H1 (cell line): ENCODE measurements at regions not wholly inside any gene's neighbourhood (a gene's known extent, or its start where the extent isn't known, plus 50 kb on each side); places are given as distances from the start of the nearest gene placed in this dataset.

Experiments
- CTCF ChIA-PET: fragments of 300-600 bp; sonication (Branson Sonifier 250); formaldehyde crosslinking; loops from one replicate; lab custom pipeline; 2021; ENCODE audit not compliant: partially characterized antibody; lab: Charles Lee
- POLR2A ChIA-PET: fragments of 300-600 bp; sonication (Branson Sonifier 250); formaldehyde crosslinking; loops from one replicate; lab custom pipeline; 2021; ENCODE audit warnings: inconsistent platforms; ENCODE audit not compliant: partially characterized antibody; lab: Charles Lee
- DNase-seq, 2 experiments: peaks; one replicate each; pipeline versions ENCODE4 v3.0.0 to v3.0.0-alpha.2; 2010 to 2022; ENCODE audit warnings: low spot score in 2 of 2, low read depth in 1 of 2, mixed read lengths in 1 of 2
- FAIRE-seq: peaks from 2 replicates; lab custom pipeline; 2011; peaks lifted over from hg19 to GRCh38; lab: Jason Lieb, UNC
- H2AFZ ChIP-seq: 2 replicates; pipeline ENCODE4 v1.8.1; 2012; ENCODE audit warnings: low read length, inconsistent platforms
- H2AK5ac ChIP-seq: 2 replicates; pipeline ENCODE4 v1.6.1; 2013; ENCODE audit warnings: low read depth, low read length
- H2BK120ac ChIP-seq: replicated peaks from 2 replicates; pipeline ENCODE3; 2013; ENCODE audit warnings: low read depth, low read length, inconsistent platforms
- H2BK12ac ChIP-seq: 2 replicates; pipeline ENCODE4 v1.6.1; 2013; ENCODE audit warnings: low read depth, low read length
- H2BK15ac ChIP-seq: 2 replicates; pipeline ENCODE4 v1.6.1; 2013; ENCODE audit warnings: low read length
- H2BK20ac ChIP-seq: 2 replicates; pipeline ENCODE4 v1.6.1; 2013; ENCODE audit warnings: low read length
- H2BK5ac ChIP-seq: 2 replicates; pipeline ENCODE4 v1.6.1; 2013; ENCODE audit warnings: low read depth, low read length
- H3K14ac ChIP-seq: 2 replicates; pipeline ENCODE4 v1.6.1; 2013; ENCODE audit warnings: inconsistent platforms; ENCODE audit not compliant: insufficient read length
- H3K18ac ChIP-seq: 2 replicates; pipeline ENCODE4 v1.6.1; 2013; ENCODE audit warnings: low read length; ENCODE audit errors: extremely low read depth
- H3K23ac ChIP-seq: 2 replicates; pipeline ENCODE4 v1.6.1; 2013; ENCODE audit warnings: inconsistent platforms; ENCODE audit not compliant: insufficient read length
- H3K23me2 ChIP-seq: 2 replicates; pipeline ENCODE4 v1.6.1; 2013; ENCODE audit warnings: low read depth, low read length
- H3K27ac ChIP-seq: 2 replicates; pipeline ENCODE4 v1.6.1; 2011; ENCODE audit warnings: low read depth, low read length, inconsistent platforms
- H3K27me3 ChIP-seq, 4 experiments: replicated peaks in 1 of 4; 1 replicate in 1 of 4; 2 replicates in 3 of 4; pipeline versions ENCODE4 v1.6.1 to v1.8.1; 2011 to 2013; ENCODE audit warnings: low read length in 3 of 4, mild to moderate bottlenecking in 3 of 4, inconsistent platforms in 2 of 4, mixed read lengths in 2 of 4, moderate library complexity in 1 of 4; ENCODE audit not compliant: control insufficient read depth in 3 of 4, insufficient read depth in 3 of 4; ENCODE audit errors: extremely low read depth in 1 of 4
- H3K36me3 ChIP-seq, 4 experiments: 2 replicates each; pipeline versions ENCODE4 v1.6.1 to v1.8.1; 2011 to 2013; ENCODE audit warnings: mild to moderate bottlenecking in 4 of 4, low read length in 3 of 4, moderate library complexity in 2 of 4, control low read depth in 1 of 4, inconsistent platforms in 1 of 4; ENCODE audit not compliant: insufficient read depth in 4 of 4, control insufficient read depth in 2 of 4
- H3K4ac ChIP-seq: replicated peaks from 2 replicates; pipeline ENCODE3; 2013; ENCODE audit warnings: low read length, low read depth, mixed read lengths, inconsistent platforms; ENCODE audit not compliant: insufficient read length
- H3K4me1 ChIP-seq, 4 experiments: replicated peaks in 1 of 4; 1 replicate in 1 of 4; 2 replicates in 3 of 4; pipeline versions ENCODE4 v1.6.1 to v1.8.1; 2011 to 2013; ENCODE audit warnings: low read length in 3 of 4, inconsistent platforms in 2 of 4, mixed read lengths in 1 of 4; ENCODE audit not compliant: insufficient read depth in 4 of 4, control insufficient read depth in 3 of 4
- H3K4me2 ChIP-seq, 2 experiments: 2 replicates each; pipeline versions ENCODE4 v1.6.1 to v1.8.1; 2011 to 2013; ENCODE audit warnings: low read depth in 2 of 2, low read length in 2 of 2, control low read depth in 1 of 2, inconsistent platforms in 1 of 2, mild to moderate bottlenecking in 1 of 2; ENCODE audit not compliant: insufficient read depth in 1 of 2
- H3K4me3 ChIP-seq, 4 experiments: fragments of 200-600, 300-600 bp in 1 of 4; sonication (generic), shearing (Covaris generic), sonication (Bioruptor Twin) in 1 of 4; 2 replicates each; pipeline versions ENCODE4 v1.5.1 to v1.8.1; 2011 to 2016; ENCODE audit warnings: low read length in 4 of 4, low read depth in 3 of 4, control low read depth in 2 of 4, inconsistent platforms in 2 of 4, mild to moderate bottlenecking in 2 of 4, mixed read lengths in 1 of 4, moderate library complexity in 1 of 4; ENCODE audit not compliant: insufficient read depth in 2 of 4; ENCODE audit errors: extremely low read depth in 1 of 4
- H3K56ac ChIP-seq: replicated peaks from 2 replicates; pipeline ENCODE3; 2013; ENCODE audit warnings: low read depth, mild to moderate bottlenecking, mixed read lengths, low read length, inconsistent platforms; ENCODE audit not compliant: insufficient read length
- H3K79me1 ChIP-seq: 2 replicates; pipeline ENCODE4 v1.6.1; 2013; ENCODE audit warnings: low read depth, low read length, control low read depth
- H3K79me2 ChIP-seq, 2 experiments: 2 replicates each; pipeline versions ENCODE4 v1.6.1 to v1.8.1; 2012 to 2013; ENCODE audit warnings: low read length in 2 of 2, mild to moderate bottlenecking in 2 of 2, inconsistent platforms in 1 of 2; ENCODE audit not compliant: insufficient read depth in 2 of 2, control insufficient read depth in 1 of 2
- H3K9ac ChIP-seq, 4 experiments: replicated peaks in 1 of 4; 1 replicate in 1 of 4; 2 replicates in 3 of 4; pipeline versions ENCODE4 v1.6.1 to v1.8.1; 2011 to 2013; ENCODE audit warnings: low read depth in 3 of 4, low read length in 3 of 4, control low read depth in 2 of 4, mild to moderate bottlenecking in 2 of 4, moderate library complexity in 2 of 4, inconsistent platforms in 1 of 4; ENCODE audit errors: extremely low read depth in 1 of 4
- H3K9me3 ChIP-seq, 2 experiments: 2 replicates each; pipeline versions ENCODE4 v1.6.1 to v1.8.1; 2012 to 2013; ENCODE audit warnings: mild to moderate bottlenecking in 2 of 2, moderate library complexity in 2 of 2, control low read depth in 1 of 2, inconsistent platforms in 1 of 2, low read depth in 1 of 2, low read length in 1 of 2, mixed read lengths in 1 of 2; ENCODE audit not compliant: insufficient read depth in 2 of 2
- H4K20me1 ChIP-seq, 2 experiments: replicated peaks in 1 of 2; 2 replicates each; pipeline versions ENCODE3 to v1.8.1; 2011 to 2013; ENCODE audit warnings: inconsistent platforms in 2 of 2, low read length in 2 of 2, mild to moderate bottlenecking in 1 of 2; ENCODE audit not compliant: insufficient read depth in 2 of 2, control insufficient read depth in 1 of 2
- H4K5ac ChIP-seq: 2 replicates; pipeline ENCODE4 v1.6.1; 2013; ENCODE audit warnings: low read length, low read depth, mixed read lengths, inconsistent platforms; ENCODE audit not compliant: insufficient read length
- H4K8ac ChIP-seq: 2 replicates; pipeline ENCODE4 v1.8.0; 2013; ENCODE audit warnings: mild to moderate bottlenecking, moderate library complexity, low read length, inconsistent platforms; ENCODE audit not compliant: insufficient read depth; ENCODE audit errors: extremely low read depth
- H4K91ac ChIP-seq: replicated peaks from 2 replicates; pipeline ENCODE3; 2013; ENCODE audit warnings: low read length, mixed read lengths, inconsistent platforms; ENCODE audit not compliant: insufficient read length
- ASH2L ChIP-seq: fragments of 200-600, 300-600 bp; sonication (generic); IDR thresholded peaks from one replicate; pipeline ENCODE4 v1.7.1; 2017; ENCODE audit warnings: low read length
- CEBPB ChIP-seq: IDR thresholded peaks from 2 replicates; pipeline ENCODE4 v1.6.1; 2012; ENCODE audit warnings: low read depth, low read length
- HDAC2 ChIP-seq, 2 experiments: fragments of 300-600 bp in 1 of 2; sonication (generic) in 1 of 2; IDR thresholded peaks; 2 replicates each; pipeline ENCODE4 v1.6.1; 2011 to 2012; ENCODE audit warnings: low read depth in 2 of 2, low read length in 2 of 2, mild to moderate bottlenecking in 2 of 2, moderate library complexity in 2 of 2, borderline replicate concordance in 1 of 2, inconsistent platforms in 1 of 2
- KDM5A ChIP-seq: fragments of 200-600 bp; IDR thresholded peaks from 2 replicates; pipeline ENCODE4 v1.7.1; 2012; ENCODE audit warnings: mild to moderate bottlenecking, low read length, inconsistent platforms, mixed read lengths
- NRF1 ChIP-seq: IDR thresholded peaks from 2 replicates; pipeline ENCODE4 v1.6.1; 2011; ENCODE audit warnings: mild to moderate bottlenecking, low read depth, low read length, improper control_type of control experiment
- RFX5 ChIP-seq: IDR thresholded peaks from 2 replicates; pipeline ENCODE4 v1.6.1; 2011; ENCODE audit warnings: low read depth, low read length, improper control_type of control experiment, borderline replicate concordance
- SIRT6 ChIP-seq: IDR thresholded peaks from one replicate; pipeline ENCODE4 v1.7.1; 2012; ENCODE audit warnings: low read length, inconsistent platforms
- SUZ12 ChIP-seq: fragments of 200-600 bp; sonication (generic); IDR thresholded peaks from 2 replicates; pipeline ENCODE4 v1.6.1; 2012; ENCODE audit warnings: mild to moderate bottlenecking, inconsistent platforms, low read length, moderate library complexity, mixed read lengths
- YY1 ChIP-seq: IDR thresholded peaks from 2 replicates; pipeline ENCODE4 v1.6.1; 2011; ENCODE audit warnings: low read depth, mild to moderate bottlenecking, low read length
- WGBS, 2 experiments: shearing (Covaris generic) in 1 of 2; methylation state at CpG; one replicate each; pipeline versions ENCODE4 v1.1.6 to v1.1.7; 2013 to 2015; ENCODE audit warnings: low lambda C conversion rate in 2 of 2, mixed read lengths in 2 of 2, inconsistent platforms in 1 of 2, low coverage in 1 of 2, missing lambda C conversion rate in 1 of 2; ENCODE audit not compliant: insufficient replicate concordance in 2 of 2, insufficient coverage in 1 of 2, insufficient read length in 1 of 2; ENCODE audit errors: extremely low coverage in 1 of 2, missing lambda C conversion rate in 1 of 2; 5-methylcytosine and 5-hydroxymethylcytosine counted together
- TF ChIP-seq, protein P1 (sequence below): IDR thresholded peaks from 2 replicates; pipeline ENCODE4 v1.6.1; 2011; ENCODE audit warnings: low read length, improper control_type of control experiment
- TF ChIP-seq, protein P2 (sequence below): IDR thresholded peaks from 2 replicates; pipeline ENCODE4 v1.6.1; 2012; ENCODE audit warnings: low read length, inconsistent platforms
- TF ChIP-seq, protein P3 (sequence below): IDR thresholded peaks from 2 replicates; pipeline ENCODE4 v1.6.1; 2012; ENCODE audit warnings: inconsistent platforms

DNA sequence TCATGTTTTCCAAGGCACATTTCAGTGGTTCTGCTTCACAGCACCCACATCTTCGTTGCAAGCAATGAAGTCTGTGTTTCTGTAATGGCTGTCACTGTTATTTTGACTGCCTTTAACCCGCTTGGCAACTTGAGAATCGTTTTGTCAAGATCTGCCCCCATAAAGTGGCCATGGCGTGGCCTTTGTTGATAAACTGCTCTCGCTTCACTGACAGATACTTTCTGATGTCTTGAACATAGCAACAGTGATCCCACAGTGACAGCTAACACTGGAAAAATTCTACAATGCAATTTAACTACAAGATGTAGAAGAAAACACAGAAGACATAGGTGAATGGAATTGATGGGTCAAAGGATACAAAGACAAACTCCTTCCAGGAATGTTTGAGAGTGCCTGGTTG is 184.2 kb downstream of the KLHL28 start:
- no peak overlapping the region for H2BK15ac ChIP-seq
- no peak overlapping the region for H3K9ac ChIP-seq
- ChIA-PET CTCF (interaction anchor here (1.4 kb wide), 1 partner anchor 17 kb away, joined by 3 read pairs; no protein-coding TSS in a partner anchor), POLR2A (no interaction called here)
- H2BK5ac ChIP-seq = no peak overlapping the region
- no peaks in the 10 kb centered on the region for H3K79me1 ChIP-seq
- no peak overlapping the region for H3K23ac ChIP-seq
- H3K27me3 ChIP-seq = no peaks in the 10 kb centered on the region
- H4K8ac ChIP-seq = no peak overlapping the region
- WGBS, 2 experiments = 87% methylated on average over 5 of the region's 5 CpGs; no CpG with 5 or more reads in 1 of the 2 experiments
- H4K91ac ChIP-seq = no peak overlapping the region
- FAIRE-seq (no peak), DNase-seq (no peak)
- H3K27ac ChIP-seq = no peak overlapping the region
- no peak overlapping the region for H2BK20ac ChIP-seq
- no peak overlapping the region for H3K4ac ChIP-seq
- no peaks in the 10 kb centered on the region for H3K79me2 ChIP-seq
- H4K20me1 ChIP-seq = no peaks in the 10 kb centered on the region
- H3K4me1 ChIP-seq = no peaks in the 10 kb centered on the region; a peak in 1 of 7 replicates
- no peak overlapping the region for H3K4me2 ChIP-seq
- no peak overlapping the region for H3K4me3 ChIP-seq
- H2BK120ac ChIP-seq = no peak overlapping the region
- no peaks in the 10 kb centered on the region for H3K36me3 ChIP-seq
- H4K5ac ChIP-seq = no peak overlapping the region
- H3K23me2 ChIP-seq = no peaks in the 10 kb centered on the region
- no peak overlapping the region for H3K14ac ChIP-seq
- H2AK5ac ChIP-seq = no peak overlapping the region
- H3K56ac ChIP-seq = no peak overlapping the region
- H3K18ac ChIP-seq = no peak overlapping the region
- no peaks in the 10 kb centered on the region for H3K9me3 ChIP-seq
- no peak overlapping the region for H2BK12ac ChIP-seq
- no peak overlapping the region for H2AFZ ChIP-seq
- TF ChIP-seq HDAC2 (IDR thresholded peaks at IDR 0.05; ENCODE audit: borderline replicate concordance in 1 of 2, low read depth in 2 of 2, low read length in 2 of 2) = no peak
- no peak for TF ChIP-seq CEBPB
- TF ChIP-seq, protein P1, sequence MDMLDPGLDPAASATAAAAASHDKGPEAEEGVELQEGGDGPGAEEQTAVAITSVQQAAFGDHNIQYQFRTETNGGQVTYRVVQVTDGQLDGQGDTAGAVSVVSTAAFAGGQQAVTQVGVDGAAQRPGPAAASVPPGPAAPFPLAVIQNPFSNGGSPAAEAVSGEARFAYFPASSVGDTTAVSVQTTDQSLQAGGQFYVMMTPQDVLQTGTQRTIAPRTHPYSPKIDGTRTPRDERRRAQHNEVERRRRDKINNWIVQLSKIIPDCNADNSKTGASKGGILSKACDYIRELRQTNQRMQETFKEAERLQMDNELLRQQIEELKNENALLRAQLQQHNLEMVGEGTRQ = no peak
- TF ChIP-seq NRF1 = no peak
- TF ChIP-seq ASH2L = no peak
- TF ChIP-seq SUZ12 = no peak
- TF ChIP-seq KDM5A = no peak
- TF ChIP-seq, protein P2, sequence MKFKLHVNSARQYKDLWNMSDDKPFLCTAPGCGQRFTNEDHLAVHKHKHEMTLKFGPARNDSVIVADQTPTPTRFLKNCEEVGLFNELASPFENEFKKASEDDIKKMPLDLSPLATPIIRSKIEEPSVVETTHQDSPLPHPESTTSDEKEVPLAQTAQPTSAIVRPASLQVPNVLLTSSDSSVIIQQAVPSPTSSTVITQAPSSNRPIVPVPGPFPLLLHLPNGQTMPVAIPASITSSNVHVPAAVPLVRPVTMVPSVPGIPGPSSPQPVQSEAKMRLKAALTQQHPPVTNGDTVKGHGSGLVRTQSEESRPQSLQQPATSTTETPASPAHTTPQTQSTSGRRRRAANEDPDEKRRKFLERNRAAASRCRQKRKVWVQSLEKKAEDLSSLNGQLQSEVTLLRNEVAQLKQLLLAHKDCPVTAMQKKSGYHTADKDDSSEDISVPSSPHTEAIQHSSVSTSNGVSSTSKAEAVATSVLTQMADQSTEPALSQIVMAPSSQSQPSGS = no peak
- TF ChIP-seq, protein P3, sequence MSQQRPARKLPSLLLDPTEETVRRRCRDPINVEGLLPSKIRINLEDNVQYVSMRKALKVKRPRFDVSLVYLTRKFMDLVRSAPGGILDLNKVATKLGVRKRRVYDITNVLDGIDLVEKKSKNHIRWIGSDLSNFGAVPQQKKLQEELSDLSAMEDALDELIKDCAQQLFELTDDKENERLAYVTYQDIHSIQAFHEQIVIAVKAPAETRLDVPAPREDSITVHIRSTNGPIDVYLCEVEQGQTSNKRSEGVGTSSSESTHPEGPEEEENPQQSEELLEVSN = no peak
- no peak for TF ChIP-seq RFX5
- TF ChIP-seq SIRT6 = no peak
- TF ChIP-seq YY1 = no peak
